ENCODE measurements at regions not wholly inside any gene's neighbourhood (a gene's known extent, or its start where the extent isn't known, plus 50 kb on each side); places are given as distances from the start of the nearest gene placed in this dataset.

GRCh38 chr2:140144611-140145010 lies 1364.4 kb upstream of the NXPH2 start:
- WGBS, 2 donors (ENCODE audit: low coverage in 1 of 2): 75 to 78% methylated on average over 2 of the region's 2 CpGs
- no peak for DNase-seq
- Histone ChIP-seq H3K27ac (no peak overlapping the region), H3K36me3 (no peaks in the 10 kb centered on the region), H3K4me3 (no peak overlapping the region), H3K4me1 (no peaks in the 10 kb centered on the region), H3K27me3 (no peaks in the 10 kb centered on the region), H3K9me3 (no peaks in the 10 kb centered on the region)
- intact Hi-C loops (cut with DNase I; ENCODE audit: low total_unique reads) (no loop called here), in situ Hi-C loops (cut with MboI; ENCODE audit: low pct_ligation_motif_present in 1 of 4, low pct_unique_long_range_greater_than_20kb in 1 of 4, low sequenced_read_pairs in 3 of 4) (no loop called here)
- TF ChIP-seq POLR2A (IDR thresholded peaks at IDR 0.05): no peak

GRCh38 chr2:140138736-140139135 lies 1358.5 kb upstream of the NXPH2 start:
- H3K4me1 ChIP-seq: no peaks in the 10 kb centered on the region
- no peaks in the 10 kb centered on the region for H3K36me3 ChIP-seq
- in situ Hi-C loops (cut with MboI; ENCODE audit: low pct_ligation_motif_present in 1 of 4, low pct_unique_long_range_greater_than_20kb in 1 of 4, low sequenced_read_pairs in 3 of 4) (no loop called here), intact Hi-C loops (cut with DNase I; ENCODE audit: low total_unique reads) (no loop called here)
- no peaks in the 10 kb centered on the region for H3K9me3 ChIP-seq
- H3K27me3 ChIP-seq: no peaks in the 10 kb centered on the region
- DNase-seq: no peak
- H3K27ac ChIP-seq: no peak overlapping the region
- WGBS, 2 donors (ENCODE audit: low coverage in 1 of 2): 83 to 94% methylated on average over 6 of the region's 6 CpGs
- no peak overlapping the region for H3K4me3 ChIP-seq
- TF ChIP-seq POLR2AphosphoS5 (IDR thresholded peaks at IDR 0.05) (no peak), CTCF (IDR thresholded peaks at IDR 0.05) (no peak), EP300 (IDR thresholded peaks at IDR 0.05; ENCODE audit: low read depth) (no peak), POLR2A (IDR thresholded peaks at IDR 0.05) (no peak)

- no peaks in the 10 kb centered on the region for H3K36me3 ChIP-seq
- no peak overlapping the region for H3K27ac ChIP-seq
- H3K4me1 ChIP-seq: no peaks in the 10 kb centered on the region
- H3K9me3 ChIP-seq: no peaks in the 10 kb centered on the region
- in situ Hi-C loops (cut with MboI; ENCODE audit: low pct_ligation_motif_present in 1 of 4, low pct_unique_long_range_greater_than_20kb in 1 of 4, low sequenced_read_pairs in 3 of 4) (no loop called here), intact Hi-C loops (cut with DNase I; ENCODE audit: low total_unique reads) (no loop called here)
- no peak overlapping the region for H3K4me3 ChIP-seq
- no peak for DNase-seq
- WGBS, 2 donors (ENCODE audit: low coverage in 1 of 2): 78 to 83% methylated on average over 1 of the region's 1 CpG
- no peaks in the 10 kb centered on the region for H3K27me3 ChIP-seq
- TF ChIP-seq EP300 (IDR thresholded peaks at IDR 0.05; ENCODE audit: low read depth) (no peak), CTCF (IDR thresholded peaks at IDR 0.05) (no peak), POLR2A (IDR thresholded peaks at IDR 0.05) (no peak), POLR2AphosphoS5 (IDR thresholded peaks at IDR 0.05) (no peak)
Observed at GRCh38 chr2:140136861-140137260, 1356.7 kb upstream of the NXPH2 start.

GRCh38 chr2:140136366-140136765 lies 1356.2 kb upstream of the NXPH2 start:
- in situ Hi-C loops (cut with MboI; ENCODE audit: low pct_ligation_motif_present in 1 of 4, low pct_unique_long_range_greater_than_20kb in 1 of 4, low sequenced_read_pairs in 3 of 4): no loop called here
- no peaks in the 10 kb centered on the region for H3K4me1 ChIP-seq
- no peaks in the 10 kb centered on the region for H3K36me3 ChIP-seq
- H3K9me3 ChIP-seq: no peaks in the 10 kb centered on the region
- intact Hi-C loops (cut with DNase I; ENCODE audit: low total_unique reads): no loop called here
- DNase-seq: no peak
- no peak overlapping the region for H3K4me3 ChIP-seq
- H3K27me3 ChIP-seq: no peaks in the 10 kb centered on the region
- no peak overlapping the region for H3K27ac ChIP-seq
- TF ChIP-seq CTCF (IDR thresholded peaks at IDR 0.05): no peak
- no peak for TF ChIP-seq POLR2A (IDR thresholded peaks at IDR 0.05)
- no peak for TF ChIP-seq EP300 (IDR thresholded peaks at IDR 0.05; ENCODE audit: low read depth)
- no peak for TF ChIP-seq POLR2AphosphoS5 (IDR thresholded peaks at IDR 0.05)

GRCh38 chr2:140128909-140129308 lies 1348.7 kb upstream of the NXPH2 start:
- no peak overlapping the region for H3K27ac ChIP-seq
- no peak for DNase-seq
- H3K9me3 ChIP-seq: no peaks in the 10 kb centered on the region
- intact Hi-C loops (cut with DNase I; ENCODE audit: low total_unique reads): no loop called here
- no peak overlapping the region for H3K4me3 ChIP-seq
- H3K27me3 ChIP-seq: no peaks in the 10 kb centered on the region
- no peaks in the 10 kb centered on the region for H3K36me3 ChIP-seq
- WGBS, 2 donors (ENCODE audit: low coverage in 1 of 2): 71 to 94% methylated on average over 2 of the region's 2 CpGs
- in situ Hi-C loops (cut with MboI; ENCODE audit: low pct_ligation_motif_present in 1 of 4, low pct_unique_long_range_greater_than_20kb in 1 of 4, low sequenced_read_pairs in 3 of 4): no loop called here
- H3K4me1 ChIP-seq: no peaks in the 10 kb centered on the region
- TF ChIP-seq EP300 (IDR thresholded peaks at IDR 0.05; ENCODE audit: low read depth): no peak
- no peak for TF ChIP-seq POLR2A (IDR thresholded peaks at IDR 0.05)
